HepG2 (cell line): ENCODE measurements at regions not wholly inside any gene's neighbourhood (a gene's known extent, or its start where the extent isn't known, plus 50 kb on each side); places are given as distances from the start of the nearest gene placed in this dataset.

Experiments used
- ATAC-seq: fragments of 200-7000 bp; cut with Tn5 transposase; 3 replicates; pipeline ENCODE4 v1.9.1; 2020; ENCODE audit warnings: mild to moderate bottlenecking, moderate library complexity
- BruUV-seq: library from RNA; stranded (reverse); fragments of 400-500 nt; replicated peaks from 2 replicates; lab custom pipeline; 2021; lab: Mats Ljungman, UMichigan
- CTCF ChIA-PET: fragments of 300-600 bp; formaldehyde crosslinking; extraction: SDS; loops from one replicate; lab custom pipeline; 2021; ENCODE audit warnings: low total read pairs, inconsistent platforms, low intra/inter-chr PET ratio; lab: Yijun Ruan, JAX
- POLR2A ChIA-PET: fragments of 350-600 bp; sonication (Branson Sonifier 250); formaldehyde crosslinking; loops from one replicate; lab custom pipeline; 2020; ENCODE audit warnings: antibody characterized with exemption, inconsistent platforms; lab: Yijun Ruan, JAX
- DNase-seq: peaks from one replicate; pipeline ENCODE4 v3.0.0-alpha.2; 2015; ENCODE audit warnings: low spot score
- FAIRE-seq: peaks from 3 replicates; lab custom pipeline; 2011; peaks lifted over from hg19 to GRCh38; lab: Jason Lieb, UNC
- H2AFZ ChIP-seq: one replicate; pipeline ENCODE4 v1.6.1; 2011; ENCODE audit warnings: low read length, inconsistent platforms
- H3K27ac ChIP-seq: fragments of 300-600 bp; 3 replicates; pipeline ENCODE4 v1.8.0; 2011; ENCODE audit warnings: mixed run types, mild to moderate bottlenecking, mixed read lengths, low read length, inconsistent platforms; ENCODE audit not compliant: insufficient read depth; ENCODE audit errors: extremely low read length
- H3K27me3 ChIP-seq, 2 experiments: fragments of 200-600 bp in 1 of 2; 2 replicates in 1 of 2; 3 replicates in 1 of 2; pipeline versions ENCODE4 v1.6.0 to v1.8.0; 2011; ENCODE audit warnings: low read length in 2 of 2, mild to moderate bottlenecking in 2 of 2, moderate library complexity in 2 of 2, inconsistent platforms in 1 of 2; ENCODE audit not compliant: insufficient read depth in 2 of 2, control insufficient read depth in 1 of 2
- H3K36me3 ChIP-seq, 2 experiments: fragments of 200-600 bp in 1 of 2; replicated peaks in 1 of 2; 2 replicates in 1 of 2; 3 replicates in 1 of 2; pipeline versions ENCODE4 v1.5.1 to v1.8.0; 2011; ENCODE audit warnings: low read length in 2 of 2, inconsistent platforms in 1 of 2; ENCODE audit not compliant: insufficient read depth in 2 of 2, control insufficient read depth in 1 of 2
- H3K4me1 ChIP-seq: 2 replicates; pipeline ENCODE4 v1.5.1; 2012; ENCODE audit warnings: low read length, inconsistent platforms; ENCODE audit not compliant: insufficient read depth
- H3K4me2 ChIP-seq: 2 replicates; pipeline ENCODE4 v1.6.0; 2011; ENCODE audit warnings: low read depth, low read length, inconsistent platforms
- H3K4me3 ChIP-seq, 3 experiments: fragments of 200-600 bp in 1 of 3; sonication (generic), shearing (Covaris generic) in 1 of 3; replicated peaks in 1 of 3; 2 replicates each; pipeline ENCODE4 v1.5.1; 2011 to 2016; ENCODE audit warnings: low read length in 3 of 3, inconsistent platforms in 2 of 3, low read depth in 2 of 3, mild to moderate bottlenecking in 2 of 3, control low read depth in 1 of 3, mixed read lengths in 1 of 3; ENCODE audit not compliant: insufficient read depth in 1 of 3
- H3K79me2 ChIP-seq: one replicate; pipeline ENCODE4 v1.6.1; 2011; ENCODE audit warnings: low read length, inconsistent platforms; ENCODE audit not compliant: insufficient read depth
- H3K9ac ChIP-seq: 2 replicates; pipeline ENCODE4 v1.6.0; 2011; ENCODE audit warnings: mild to moderate bottlenecking, low read depth, low read length, inconsistent platforms; ENCODE audit not compliant: insufficient read depth
- H3K9me3 ChIP-seq: 2 replicates; pipeline ENCODE4 v1.5.1; 2012; ENCODE audit warnings: mild to moderate bottlenecking, low read length
- H4K20me1 ChIP-seq: 2 replicates; pipeline ENCODE4 v1.6.0; 2011; ENCODE audit warnings: inconsistent platforms, mild to moderate bottlenecking, low read length, moderate library complexity; ENCODE audit not compliant: insufficient read depth
- HOXD1 ChIP-seq: sonication (generic); formaldehyde crosslinking; IDR thresholded peaks from 2 replicates; pipeline ENCODE4 v1.5.0; 2020; ENCODE audit warnings: missing genetic modification reagents
- IKZF1 ChIP-seq: fragments of 450-650 bp; IDR thresholded peaks from 2 replicates; pipeline ENCODE4 v1.7.1; 2016
- NKX3-1 ChIP-seq: sonication (generic); formaldehyde crosslinking; IDR thresholded peaks from 2 replicates; pipeline ENCODE4 v1.5.0; 2020; ENCODE audit warnings: missing genetic modification reagents
- PHF20 ChIP-seq: sonication (generic); formaldehyde crosslinking; IDR thresholded peaks from 2 replicates; pipeline ENCODE4 v1.5.0; 2020; ENCODE audit warnings: mild to moderate bottlenecking, missing genetic modification reagents
- SNAPC2 ChIP-seq: sonication (generic); formaldehyde crosslinking; IDR thresholded peaks from 2 replicates; pipeline ENCODE4 v1.8.1; 2022; ENCODE audit warnings: mild to moderate bottlenecking, missing genetic modification reagents
- SUZ12 ChIP-seq: fragments of 150-350 bp; IDR thresholded peaks from 2 replicates; pipeline ENCODE4 v1.6.1; 2014; ENCODE audit warnings: low read depth, low read length
- ZBTB7A ChIP-seq: sonication (generic); formaldehyde crosslinking; IDR thresholded peaks from 2 replicates; pipeline ENCODE4 v1.8.0; 2022; ENCODE audit warnings: mild to moderate bottlenecking, missing genetic modification reagents
- ZBTB7B ChIP-seq: sonication (generic); formaldehyde crosslinking; IDR thresholded peaks from 2 replicates; pipeline ENCODE4 v1.4.0; 2020; ENCODE audit warnings: missing genetic modification reagents
- ZMAT3 ChIP-seq: sonication (generic); formaldehyde crosslinking; conservative IDR thresholded peaks from 2 replicates; pipeline ENCODE4 v1.7.0; 2021; ENCODE audit warnings: missing genetic modification reagents
- ZNF124 ChIP-seq: sonication (generic); formaldehyde crosslinking; IDR thresholded peaks from 2 replicates; pipeline ENCODE4 v1.4.0; 2020; ENCODE audit warnings: missing genetic modification reagents
- ZNF136 ChIP-seq: sonication (generic); formaldehyde crosslinking; IDR thresholded peaks from 2 replicates; pipeline ENCODE4 v1.8.1; 2022; ENCODE audit warnings: low read depth, mild to moderate bottlenecking, moderate library complexity, missing genetic modification reagents
- ZNF446 ChIP-seq: sonication (generic); formaldehyde crosslinking; IDR thresholded peaks from 2 replicates; pipeline ENCODE4 v1.5.0; 2020; ENCODE audit warnings: mild to moderate bottlenecking, missing genetic modification reagents
- ZNF660 ChIP-seq: sonication (generic); formaldehyde crosslinking; IDR thresholded peaks from 2 replicates; pipeline ENCODE4 v1.5.1; 2020; ENCODE audit warnings: mild to moderate bottlenecking, low read depth, missing genetic modification reagents, borderline replicate concordance
- WGBS: methylation state at CpG from one replicate; pipeline ENCODE4 v1.1.6; 2017; ENCODE audit warnings: low lambda C conversion rate; 5-methylcytosine and 5-hydroxymethylcytosine counted together
- in situ Hi-C: cut with HindIII; loops from 2 replicates; pipeline ENCODE4 v1.10.0; 2017; ENCODE audit warnings: low pct_unique_long_range_greater_than_20kb; ENCODE audit not compliant: extremely low pct_ligation_motif_present
- intact Hi-C: fragments of 100-400 bp; cut with micrococcal nuclease; formaldehyde crosslinking; loops from one replicate; pipeline ENCODE4 v1.10.0; 2022; ENCODE audit not compliant: unreplicated experiment
- TF ChIP-seq, protein P1 (sequence below): sonication (generic); formaldehyde crosslinking; IDR thresholded peaks from 2 replicates; pipeline ENCODE4 v1.4.0; 2020; ENCODE audit warnings: mild to moderate bottlenecking, missing genetic modification reagents

DNA sequence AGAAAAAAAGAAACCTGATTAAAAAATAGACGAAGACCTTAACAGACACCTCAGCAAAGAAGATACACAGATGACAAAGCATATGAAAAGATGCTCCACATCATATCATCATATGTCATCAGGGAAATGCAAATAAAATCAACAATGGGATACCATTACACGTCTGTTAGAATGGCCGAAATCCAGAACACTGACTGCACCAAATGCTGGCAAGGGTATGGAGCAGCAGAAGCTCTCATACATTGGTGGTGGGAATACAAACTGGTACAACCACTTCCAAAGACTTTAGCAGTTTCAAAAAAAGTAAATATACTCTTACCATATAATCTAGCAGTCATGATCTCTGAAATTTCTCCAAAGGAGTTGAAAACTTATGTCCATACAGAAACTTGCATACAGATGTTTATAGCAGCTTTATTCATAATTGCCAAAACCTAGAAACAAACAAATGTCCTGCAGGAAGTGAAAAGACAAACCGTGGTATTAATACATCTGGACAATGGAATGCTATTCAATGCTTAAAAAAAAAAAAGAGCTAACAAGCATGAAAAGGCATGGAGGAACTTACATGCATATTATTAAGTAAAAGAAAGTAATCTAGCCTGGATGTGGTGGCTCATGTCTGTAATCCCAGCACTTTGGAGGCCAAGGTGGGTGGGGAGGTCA lies 107.4 kb downstream of the HES1 start:
- no TSS peak for BruUV-seq

DNA sequence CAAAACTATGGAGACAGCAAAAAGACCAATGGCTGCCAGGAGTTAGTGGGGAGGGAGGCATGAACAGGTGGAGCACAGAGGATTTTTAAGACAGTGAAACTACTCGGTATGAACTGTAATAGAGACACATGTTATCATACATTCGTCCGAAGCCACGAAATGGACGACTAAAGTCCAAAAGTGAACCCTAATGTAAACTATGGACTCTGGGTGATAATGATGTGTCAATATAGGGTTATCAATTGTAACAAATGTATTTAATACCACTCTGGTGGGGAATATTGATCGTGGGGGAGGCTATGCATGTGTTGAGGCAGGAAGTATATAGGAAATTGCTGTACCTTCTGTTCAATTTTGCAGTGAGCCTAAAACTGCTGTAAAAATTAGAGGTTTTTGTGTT lies 107.0 kb downstream of the CPN2 start:
- Histone ChIP-seq H3K79me2 (no peaks in the 10 kb centered on the region), H3K4me2 (peak overlapping the region; percentile 39), H3K9me3 (no peaks in the 10 kb centered on the region), H3K27me3 (peaks cover 2 to 29% of the 10 kb centered on the region in 2 experiments), H3K4me3 (no peak overlapping the region), H3K9ac (no peak overlapping the region), H3K27ac (no peak overlapping the region), H3K4me1 (peaks cover 35% of the 10 kb centered on the region), H4K20me1 (no peaks in the 10 kb centered on the region), H3K36me3 (no peaks in the 10 kb centered on the region), H2AFZ (no peak overlapping the region)
- in situ Hi-C loops (no loop called here), intact Hi-C loops (no loop called here)
- peak; percentile 27 for DNase-seq
- ChIA-PET POLR2A (no interaction called here), CTCF (no interaction called here)
- no peak for FAIRE-seq
- no TSS peak for BruUV-seq
- WGBS = 0% methylated on average over 6 of the region's 6 CpGs
- no peak for ATAC-seq
- no peak for TF ChIP-seq ZNF446 (CRISPR knock-in tag)
- TF ChIP-seq IKZF1 = no peak
- TF ChIP-seq NKX3-1 (CRISPR knock-in tag) = no peak
- TF ChIP-seq, protein P1, sequence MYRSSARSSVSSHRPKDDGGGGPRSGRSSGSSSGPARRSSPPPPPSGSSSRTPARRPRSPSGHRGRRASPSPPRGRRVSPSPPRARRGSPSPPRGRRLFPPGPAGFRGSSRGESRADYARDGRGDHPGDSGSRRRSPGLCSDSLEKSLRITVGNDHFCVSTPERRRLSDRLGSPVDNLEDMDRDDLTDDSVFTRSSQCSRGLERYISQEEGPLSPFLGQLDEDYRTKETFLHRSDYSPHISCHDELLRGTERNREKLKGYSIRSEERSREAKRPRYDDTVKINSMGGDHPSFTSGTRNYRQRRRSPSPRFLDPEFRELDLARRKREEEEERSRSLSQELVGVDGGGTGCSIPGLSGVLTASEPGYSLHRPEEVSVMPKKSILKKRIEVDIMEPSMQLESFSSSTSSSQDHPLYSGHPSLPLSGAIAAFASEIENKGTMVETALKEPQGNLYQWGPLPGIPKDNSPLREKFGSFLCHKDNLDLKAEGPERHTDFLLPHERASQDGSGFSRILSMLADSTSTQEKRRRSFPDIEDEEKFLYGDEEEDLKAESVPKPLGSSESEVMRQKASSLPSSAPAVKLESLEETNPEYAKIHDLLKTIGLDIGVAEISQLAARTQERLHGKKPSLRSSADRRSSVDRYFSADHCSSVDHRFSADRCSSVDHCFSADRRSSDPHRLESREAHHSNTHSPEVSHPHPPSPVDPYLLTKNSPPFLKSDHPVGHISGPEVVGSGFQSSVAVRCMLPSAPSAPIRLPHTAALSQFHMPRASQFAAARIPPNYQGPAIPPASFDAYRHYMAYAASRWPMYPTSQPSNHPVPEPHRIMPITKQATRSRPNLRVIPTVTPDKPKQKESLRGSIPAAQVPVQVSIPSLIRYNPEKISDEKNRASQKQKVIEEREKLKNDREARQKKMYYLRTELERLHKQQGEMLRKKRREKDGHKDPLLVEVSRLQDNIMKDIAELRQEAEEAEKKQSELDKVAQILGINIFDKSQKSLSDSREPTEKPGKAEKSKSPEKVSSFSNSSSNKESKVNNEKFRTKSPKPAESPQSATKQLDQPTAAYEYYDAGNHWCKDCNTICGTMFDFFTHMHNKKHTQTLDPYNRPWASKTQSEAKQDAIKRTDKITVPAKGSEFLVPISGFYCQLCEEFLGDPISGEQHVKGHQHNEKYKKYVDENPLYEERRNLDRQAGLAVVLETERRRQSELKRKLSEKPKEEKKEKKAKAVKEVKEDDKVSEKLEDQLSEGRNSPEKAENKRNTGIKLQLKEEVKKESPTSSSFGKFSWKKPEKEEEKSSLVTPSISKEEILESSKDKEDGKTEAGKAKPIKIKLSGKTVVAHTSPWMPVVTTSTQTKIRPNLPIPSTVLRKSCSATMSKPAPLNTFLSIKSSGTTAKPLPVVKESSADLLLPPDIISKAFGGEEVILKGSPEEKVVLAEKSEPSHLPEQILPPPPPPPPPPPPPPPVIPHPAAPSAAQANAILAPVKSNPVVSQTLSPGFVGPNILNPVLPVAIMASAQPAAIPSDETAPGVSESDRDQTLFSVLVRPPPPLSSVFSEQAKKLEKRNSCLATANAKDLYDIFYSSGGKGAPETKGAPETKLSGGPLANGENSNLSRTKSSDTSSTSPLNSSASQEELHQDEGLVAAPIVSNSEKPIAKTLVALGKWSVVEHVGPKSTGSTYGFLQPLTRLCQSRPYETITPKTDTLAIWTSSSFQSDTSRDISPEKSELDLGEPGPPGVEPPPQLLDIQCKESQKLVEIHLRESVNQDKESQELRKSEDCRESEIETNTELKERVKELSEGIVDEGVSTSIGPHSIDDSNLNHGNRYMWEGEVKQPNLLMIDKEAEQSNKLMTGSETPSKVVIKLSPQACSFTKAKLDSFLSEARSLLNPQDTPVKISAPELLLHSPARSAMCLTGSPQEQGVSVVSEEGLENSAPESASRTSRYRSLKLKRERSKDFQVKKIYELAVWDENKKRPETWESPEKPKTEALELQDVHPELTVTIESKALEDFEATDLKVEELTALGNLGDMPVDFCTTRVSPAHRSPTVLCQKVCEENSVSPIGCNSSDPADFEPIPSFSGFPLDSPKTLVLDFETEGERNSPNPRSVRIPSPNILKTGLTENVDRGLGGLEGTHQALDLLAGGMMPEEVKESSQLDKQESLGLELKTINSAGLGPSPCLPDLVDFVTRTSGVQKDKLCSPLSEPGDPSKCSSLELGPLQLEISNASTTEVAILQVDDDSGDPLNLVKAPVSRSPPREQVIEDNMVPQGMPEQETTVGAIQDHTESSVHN = no peak
- TF ChIP-seq HOXD1 (CRISPR knock-in tag) = no peak
- no peak for TF ChIP-seq ZNF660 (CRISPR knock-in tag)
- no peak for TF ChIP-seq ZBTB7A (CRISPR knock-in tag)
- TF ChIP-seq SUZ12 = no peak
- TF ChIP-seq PHF20 (CRISPR knock-in tag) = no peak
- no peak for TF ChIP-seq ZNF124 (CRISPR knock-in tag)
- TF ChIP-seq ZBTB7B = no peak

More for the DNA sequence above, 107.4 kb downstream of the HES1 start:
- Histone ChIP-seq H3K27ac (no peak overlapping the region), H3K79me2 (no peaks in the 10 kb centered on the region), H3K36me3 (no peaks in the 10 kb centered on the region), H3K4me3 (no peak overlapping the region), H3K4me1 (peaks cover 34% of the 10 kb centered on the region), H2AFZ (no peak overlapping the region), H3K9ac (no peak overlapping the region), H3K9me3 (no peaks in the 10 kb centered on the region), H3K27me3 (peaks cover 2 to 23% of the 10 kb centered on the region in 2 experiments), H3K4me2 (no peak overlapping the region), H4K20me1 (no peaks in the 10 kb centered on the region)
- 68% methylated on average over 4 of the region's 4 CpGs for WGBS
- in situ Hi-C loops = no loop called here
- ChIA-PET POLR2A (no interaction called here), CTCF (no interaction called here)
- TF ChIP-seq SNAPC2 (no peak), ZNF136 (CRISPR knock-in tag) (no peak), ZMAT3 (CRISPR knock-in tag) (no peak)
- intact Hi-C loops = no loop called here
- FAIRE-seq = no peak
- DNase-seq = no peak
- no peak for ATAC-seq
